ENCODE measurements at regions not wholly inside any gene's neighbourhood (a gene's known extent, or its start where the extent isn't known, plus 50 kb on each side); places are given as distances from the start of the nearest gene placed in this dataset.
A peak's percentile ranks its signal among the peaks of the same experiment; 100 is the strongest.
"Not testable (repeated sequence)": the region's sequence is repeated elsewhere in the genome, so short reads cannot be mapped to it uniquely, and the experiment has no call there.

- no peak for DNase-seq (ENCODE audit: low read depth)
Observed at GRCh38 chr4:170274616-170275015, 184.9 kb upstream of the AADAT start.

GRCh38 chr4:170272959-170273358, 183.2 kb upstream of the AADAT start:
- DNase-seq (ENCODE audit: low read depth), result no peak

- no peak for DNase-seq (ENCODE audit: low read depth)
Observed at GRCh38 chr4:170271723-170272122, 182.0 kb upstream of the AADAT start.

DNA sequence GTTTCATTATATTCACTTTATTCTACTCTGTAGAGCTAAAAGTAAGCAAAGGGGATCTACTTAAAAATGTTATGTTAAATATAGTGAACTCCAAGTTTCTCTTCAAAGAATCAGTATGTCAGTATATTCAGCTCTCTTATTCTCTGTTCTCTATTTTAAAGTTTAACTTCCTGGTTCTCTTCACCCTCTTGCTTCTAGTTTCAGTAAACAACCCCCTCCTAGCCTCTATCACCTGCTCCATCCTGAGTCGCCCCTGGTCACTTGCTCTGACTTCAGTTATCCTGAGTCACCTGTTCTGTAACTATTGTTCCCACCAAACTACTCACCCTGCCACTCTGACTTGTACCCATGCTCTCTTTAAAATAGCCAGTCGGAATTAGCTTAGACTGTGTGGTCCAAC, 180.9 kb upstream of the AADAT start:
- no peak for DNase-seq (ENCODE audit: low read depth)

- no peak for DNase-seq (ENCODE audit: low read depth)
Observed at GRCh38 chr4:170269950-170270349, 180.2 kb upstream of the AADAT start.

GRCh38 chr4:170259631-170260153, 169.9 kb upstream of the AADAT start:
- DNase-seq (ENCODE audit: low read depth), result peak; percentile 50

GRCh38 chr4:170256807-170257206, 167.1 kb upstream of the AADAT start:
- DNase-seq (ENCODE audit: low read depth), result no peak

GRCh38 chr4:170248576-170248975, 158.8 kb upstream of the AADAT start:
- no peak for DNase-seq (ENCODE audit: low read depth)

DNA sequence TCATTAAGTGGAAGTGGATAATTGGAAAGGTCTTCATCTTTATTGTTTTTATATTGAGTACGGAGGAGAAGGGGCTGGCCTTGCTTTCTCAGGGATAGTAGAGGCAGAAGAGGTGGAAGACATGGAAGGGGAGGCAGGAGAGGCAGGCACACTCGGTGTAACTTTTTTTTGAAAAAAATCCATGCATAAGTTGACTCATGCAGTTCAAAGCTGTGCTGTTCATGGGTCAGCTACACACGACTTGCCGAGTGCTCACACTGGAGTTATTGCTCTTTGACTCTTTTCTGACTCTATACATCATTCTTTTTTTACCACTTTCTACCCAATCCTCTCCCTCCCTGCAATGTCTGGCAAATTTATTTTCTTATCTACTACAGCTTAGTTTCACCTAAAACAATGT, 158.3 kb upstream of the AADAT start:
- DNase-seq (ENCODE audit: low read depth), result no peak

DNA sequence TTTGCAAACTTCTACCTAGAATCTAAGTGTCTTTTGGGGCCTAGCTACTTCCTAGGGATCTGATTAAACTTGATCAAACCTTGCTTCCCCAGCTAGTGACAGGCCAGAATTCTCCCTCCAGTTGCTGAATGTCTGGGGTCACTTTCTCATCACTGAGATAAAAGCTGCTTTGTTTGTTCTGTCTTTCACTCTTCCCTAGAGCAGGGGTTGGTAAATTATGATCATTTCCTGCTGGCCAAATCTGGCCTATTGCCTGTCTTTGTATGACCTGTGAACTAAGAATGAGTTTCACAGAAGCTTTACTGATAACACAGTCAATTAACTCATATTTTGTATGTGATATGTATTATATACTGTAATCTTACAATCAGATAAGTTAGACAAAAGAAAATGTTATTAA, 157.8 kb upstream of the AADAT start:
- no peak for DNase-seq (ENCODE audit: low read depth)

- DNase-seq (ENCODE audit: low read depth), result no peak
Observed at GRCh38 chr4:170243662-170244288, 154.0 kb upstream of the AADAT start.

- no peak for DNase-seq (ENCODE audit: low read depth)
Observed at GRCh38 chr4:170242471-170242870, 152.7 kb upstream of the AADAT start.

GRCh38 chr4:170234800-170235199, 145.0 kb upstream of the AADAT start:
- no peak for DNase-seq (ENCODE audit: low read depth)

DNA sequence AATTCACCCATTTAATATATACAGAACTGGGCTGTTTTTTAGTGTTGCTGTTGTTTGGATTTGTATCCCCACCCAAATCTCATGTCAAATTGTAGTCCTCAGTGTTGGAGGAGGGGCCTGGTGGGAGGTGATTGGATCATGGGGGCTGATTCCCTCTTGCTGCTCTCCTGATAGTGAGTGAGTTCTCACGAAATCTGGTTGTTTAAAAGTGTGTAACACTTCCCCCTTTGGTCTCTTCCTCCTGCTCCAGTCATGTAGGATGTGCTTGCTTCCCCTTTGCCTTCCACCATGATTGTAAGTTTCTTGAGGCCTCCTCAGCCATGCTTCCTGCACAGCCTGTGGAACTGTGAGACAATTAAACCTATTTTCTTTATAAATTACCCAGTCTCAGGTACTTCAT, 141.6 kb upstream of the AADAT start:
- DNase-seq (ENCODE audit: low read depth), result no peak

DNA sequence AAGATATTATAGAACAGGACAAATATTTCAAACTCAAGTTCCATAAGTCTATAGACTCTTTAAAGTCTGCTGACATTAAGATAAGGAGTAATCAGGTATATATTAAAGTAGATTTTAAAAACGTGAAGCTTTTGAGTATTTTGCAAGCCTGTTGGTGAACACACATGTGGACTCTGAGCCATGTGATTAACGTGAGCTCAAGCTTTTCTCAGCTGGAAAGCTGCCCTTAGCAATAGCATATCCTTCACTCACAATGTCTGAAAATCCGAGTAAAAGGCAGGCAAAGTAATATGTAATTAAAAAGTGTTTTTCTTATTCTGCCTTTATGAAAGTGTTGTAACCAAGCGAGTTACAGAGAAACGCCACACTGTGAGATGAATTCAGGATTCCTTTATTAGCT, 140.5 kb upstream of the AADAT start:
- no peak for DNase-seq (ENCODE audit: low read depth)

GRCh38 chr4:170229006-170229405, 139.2 kb upstream of the AADAT start:
- no peak for DNase-seq (ENCODE audit: low read depth)

DNA sequence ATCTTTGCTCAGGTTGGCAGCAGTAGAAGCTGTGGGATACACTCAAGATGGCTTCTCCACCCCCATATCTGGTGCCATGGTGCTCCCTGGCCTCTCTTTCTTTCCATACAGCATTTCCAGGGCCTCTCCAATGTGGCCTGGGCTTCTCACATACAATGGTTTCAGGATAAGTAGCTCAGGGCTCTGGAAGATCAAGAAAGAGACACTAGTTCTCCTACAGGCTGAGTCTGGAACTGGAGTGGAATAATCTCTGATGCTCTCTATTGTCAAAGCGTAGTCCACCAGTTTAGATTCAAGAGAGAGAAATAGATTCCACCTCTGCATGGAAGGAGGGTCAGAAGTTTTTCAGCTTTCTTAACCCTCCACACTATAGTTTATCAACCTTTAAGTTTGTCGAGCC, 138.2 kb upstream of the AADAT start:
- DNase-seq (ENCODE audit: low read depth), result no peak

DNA sequence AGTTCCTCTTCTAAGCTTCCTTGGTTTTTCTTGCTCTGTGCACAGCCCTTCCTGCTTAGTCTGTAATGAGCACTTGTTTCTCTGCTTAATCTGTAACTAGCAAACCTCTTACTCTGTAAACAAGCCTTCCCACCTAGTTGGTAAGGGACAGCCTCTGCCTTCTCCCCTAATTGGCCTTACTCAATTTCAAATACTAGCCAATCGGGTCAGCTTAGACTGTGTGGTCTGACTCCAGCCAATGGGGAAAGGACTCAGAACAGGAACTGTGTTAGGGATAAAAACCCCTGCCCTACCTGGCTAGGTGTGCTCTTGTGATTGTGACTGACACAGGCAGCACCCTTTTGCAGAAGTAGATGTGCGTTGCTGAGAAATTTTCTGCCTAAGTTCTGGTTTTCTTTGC, 136.5 kb upstream of the AADAT start:
- DNase-seq (ENCODE audit: low read depth), result no peak

GRCh38 chr4:170214731-170215130, 125.0 kb upstream of the AADAT start:
- no peak for DNase-seq (ENCODE audit: low read depth)

- DNase-seq (ENCODE audit: low read depth), result no peak
Observed at GRCh38 chr4:170214101-170214500, 124.3 kb upstream of the AADAT start.

DNA sequence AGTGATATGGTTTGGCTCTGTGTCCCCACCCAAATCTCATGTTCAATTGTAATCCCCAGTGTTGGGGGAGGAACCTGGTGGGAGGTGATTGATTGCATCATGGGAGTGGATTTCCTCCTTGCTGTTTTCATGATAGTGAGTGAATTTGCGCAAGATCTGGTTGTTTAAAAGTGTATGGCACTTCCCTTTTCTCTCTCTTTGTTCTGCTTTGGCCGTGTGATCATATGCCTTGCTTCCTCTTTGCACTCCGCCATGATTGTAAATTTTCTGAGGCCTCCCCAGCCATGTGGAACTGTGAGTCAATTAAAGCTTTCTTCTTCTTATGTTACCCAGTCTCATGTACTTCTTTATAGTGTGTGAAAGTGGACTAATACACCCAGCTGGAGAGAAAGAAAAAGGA, 113.0 kb upstream of the AADAT start:
- DNase-seq (ENCODE audit: low read depth), result no peak

- no peak for DNase-seq (ENCODE audit: low read depth)
Observed at GRCh38 chr4:170198747-170199146, 109.0 kb upstream of the AADAT start.

GRCh38 chr4:170194794-170195193, 105.0 kb upstream of the AADAT start:
- not testable (repeated sequence) for DNase-seq (ENCODE audit: low read depth)

- DNase-seq (ENCODE audit: low read depth), result no peak
Observed at GRCh38 chr4:170193496-170193895, 103.7 kb upstream of the AADAT start.

Data from HS-27A (cell line).